ENCODE measurements at regions not wholly inside any gene's neighbourhood (a gene's known extent, or its start where the extent isn't known, plus 50 kb on each side); places are given as distances from the start of the nearest gene placed in this dataset.

DNA sequence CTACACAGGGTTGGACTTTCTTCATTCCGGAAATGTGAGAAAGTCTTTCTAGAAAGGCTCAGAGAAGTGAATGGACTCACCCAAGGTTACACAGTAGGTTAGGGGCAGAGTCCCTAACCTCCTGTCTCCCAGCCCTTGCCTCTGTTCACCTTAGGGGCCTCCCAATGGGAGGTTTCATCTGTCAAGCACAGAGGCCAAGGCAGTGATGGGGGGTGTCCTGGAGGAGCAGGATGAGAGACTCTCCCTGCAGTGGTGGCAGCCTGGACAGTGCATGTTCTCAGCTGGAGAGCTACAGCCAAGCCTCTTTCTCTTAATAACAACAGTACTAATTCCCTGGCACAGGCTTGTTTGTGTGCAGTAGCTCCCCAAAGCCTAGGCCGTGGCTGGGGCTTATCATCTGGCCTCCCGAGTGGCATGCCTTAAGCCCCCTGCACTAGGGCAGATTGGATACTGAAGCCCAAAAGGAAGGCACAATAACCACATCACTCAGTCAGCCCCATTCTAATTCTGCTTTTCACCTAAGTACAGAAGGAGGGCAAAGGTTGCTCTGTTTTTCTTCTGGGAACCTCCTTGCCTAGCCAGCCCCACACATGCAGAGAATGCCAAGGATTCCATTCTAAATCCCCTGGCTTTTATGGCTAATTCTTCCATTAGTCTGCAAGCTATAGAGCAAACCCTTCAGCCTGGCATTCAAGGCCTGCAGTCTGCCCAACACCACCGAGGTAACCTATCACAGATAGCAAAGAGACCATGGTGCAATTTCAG lies 50.2 kb upstream of the XPA start:
- peaks cover 4% of the 10 kb centered on the region for H3K27me3 ChIP-seq (ENCODE audit: control insufficient read depth, insufficient read depth, low read length)
- 34% methylated on average over 3 of the region's 4 CpGs for WGBS (ENCODE audit: insufficient coverage)
- no peaks in the 10 kb centered on the region for H3K4me1 ChIP-seq (ENCODE audit: control insufficient read depth, insufficient read depth, low read length)
- peaks cover under 1% of the 10 kb centered on the region for H3K9me3 ChIP-seq (ENCODE audit: control insufficient read depth, insufficient read depth, low read length)
- no peak for DNase-seq (ENCODE audit: low read depth in 4 of 6, low spot score in 6 of 6)
- H3K4me3 ChIP-seq (ENCODE audit: low read depth, low read length) = no peak overlapping the region
- no peak overlapping the region for H3K27ac ChIP-seq (ENCODE audit: low read depth, low read length)
- no peaks in the 10 kb centered on the region for H3K36me3 ChIP-seq (ENCODE audit: control insufficient read depth, insufficient read depth, low read length)

DNA sequence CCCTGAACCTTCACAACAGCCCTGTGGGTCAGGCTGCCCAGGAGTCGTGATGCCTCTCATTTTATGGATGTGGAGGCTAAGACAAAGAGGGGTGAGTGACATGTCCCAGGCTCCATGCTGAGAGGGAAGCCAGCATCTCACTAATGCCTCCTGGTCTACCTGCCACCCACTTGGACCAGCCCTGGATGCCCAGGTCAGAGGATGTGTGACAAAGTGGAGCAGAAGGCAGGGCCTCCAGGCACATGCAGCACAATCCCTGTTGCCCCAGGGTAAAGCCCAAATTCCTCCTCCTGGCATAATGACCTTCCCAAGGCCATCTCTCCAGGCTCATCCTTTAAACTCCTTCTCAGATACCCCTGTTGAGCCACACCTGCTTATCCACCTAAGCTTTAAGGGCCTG lies 51.4 kb upstream of the XPA start:
- Histone ChIP-seq H3K36me3 (ENCODE audit: control insufficient read depth, insufficient read depth, low read length) (no peaks in the 10 kb centered on the region), H3K4me3 (ENCODE audit: low read depth, low read length) (no peak overlapping the region), H3K27me3 (ENCODE audit: control insufficient read depth, insufficient read depth, low read length) (peaks cover 3% of the 10 kb centered on the region), H3K27ac (ENCODE audit: low read depth, low read length) (no peak overlapping the region), H3K9me3 (ENCODE audit: control insufficient read depth, insufficient read depth, low read length) (no peaks in the 10 kb centered on the region), H3K4me1 (ENCODE audit: control insufficient read depth, insufficient read depth, low read length) (no peaks in the 10 kb centered on the region)
- no CpG with 5 or more reads among the region's 1 CpG for WGBS (ENCODE audit: insufficient coverage)
- DNase-seq (ENCODE audit: low read depth in 4 of 6, low spot score in 6 of 6) = no peak

DNA sequence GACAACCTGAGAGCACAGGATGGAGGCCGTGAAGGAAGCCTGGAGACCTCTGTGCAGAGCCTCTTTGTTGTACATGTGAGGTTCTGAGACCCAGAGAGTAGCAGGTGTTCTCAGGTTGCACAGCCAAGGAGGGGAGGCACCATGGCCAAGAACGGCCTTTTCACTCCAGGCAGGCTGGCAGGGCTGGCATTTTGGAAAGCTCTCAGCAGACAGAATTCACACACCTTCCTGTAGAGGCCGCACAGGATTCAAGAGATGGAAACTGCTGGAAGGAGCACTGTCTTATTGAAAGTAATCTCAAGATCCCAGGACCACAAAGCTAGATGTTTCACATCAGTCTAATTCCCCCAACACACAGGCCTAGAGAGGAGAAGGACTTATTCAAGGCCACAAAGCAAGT lies 52.8 kb upstream of the XPA start:
- WGBS (ENCODE audit: insufficient coverage) = 61% methylated on average over 2 of the region's 3 CpGs
- Histone ChIP-seq H3K4me3 (ENCODE audit: low read depth, low read length) (no peak overlapping the region), H3K27me3 (ENCODE audit: control insufficient read depth, insufficient read depth, low read length) (no peaks in the 10 kb centered on the region), H3K9me3 (ENCODE audit: control insufficient read depth, insufficient read depth, low read length) (no peaks in the 10 kb centered on the region), H3K4me1 (ENCODE audit: control insufficient read depth, insufficient read depth, low read length) (no peaks in the 10 kb centered on the region), H3K36me3 (ENCODE audit: control insufficient read depth, insufficient read depth, low read length) (no peaks in the 10 kb centered on the region), H3K27ac (ENCODE audit: low read depth, low read length) (no peak overlapping the region)
- no peak for DNase-seq (ENCODE audit: low read depth in 4 of 6, low spot score in 6 of 6)

DNA sequence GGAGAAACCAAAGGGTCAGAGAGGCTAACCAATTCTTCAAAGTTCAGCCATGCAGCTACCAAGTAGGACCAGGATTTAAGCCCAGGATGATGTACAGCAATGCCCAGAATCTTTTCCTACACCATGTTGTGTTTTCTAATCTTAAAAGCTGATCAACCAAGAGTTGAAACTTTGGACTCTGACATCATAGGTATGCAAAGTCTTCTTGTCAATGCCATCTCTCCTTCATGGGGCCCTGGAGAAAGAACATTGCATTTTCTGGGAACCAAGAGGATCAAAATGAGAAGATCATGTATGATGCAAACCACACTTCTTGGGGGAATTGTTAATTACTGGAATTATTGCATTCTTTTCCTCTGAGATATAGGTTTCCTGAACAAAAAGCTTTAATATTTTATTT lies 54.4 kb upstream of the XPA start:
- H3K27me3 ChIP-seq (ENCODE audit: control insufficient read depth, insufficient read depth, low read length) = no peaks in the 10 kb centered on the region
- no peak for DNase-seq (ENCODE audit: low read depth in 4 of 6, low spot score in 6 of 6)
- H3K4me3 ChIP-seq (ENCODE audit: low read depth, low read length) = no peak overlapping the region
- no peaks in the 10 kb centered on the region for H3K36me3 ChIP-seq (ENCODE audit: control insufficient read depth, insufficient read depth, low read length)
- H3K27ac ChIP-seq (ENCODE audit: low read depth, low read length) = no peak overlapping the region
- H3K9me3 ChIP-seq (ENCODE audit: control insufficient read depth, insufficient read depth, low read length) = no peaks in the 10 kb centered on the region
- H3K4me1 ChIP-seq (ENCODE audit: control insufficient read depth, insufficient read depth, low read length) = no peaks in the 10 kb centered on the region

DNA sequence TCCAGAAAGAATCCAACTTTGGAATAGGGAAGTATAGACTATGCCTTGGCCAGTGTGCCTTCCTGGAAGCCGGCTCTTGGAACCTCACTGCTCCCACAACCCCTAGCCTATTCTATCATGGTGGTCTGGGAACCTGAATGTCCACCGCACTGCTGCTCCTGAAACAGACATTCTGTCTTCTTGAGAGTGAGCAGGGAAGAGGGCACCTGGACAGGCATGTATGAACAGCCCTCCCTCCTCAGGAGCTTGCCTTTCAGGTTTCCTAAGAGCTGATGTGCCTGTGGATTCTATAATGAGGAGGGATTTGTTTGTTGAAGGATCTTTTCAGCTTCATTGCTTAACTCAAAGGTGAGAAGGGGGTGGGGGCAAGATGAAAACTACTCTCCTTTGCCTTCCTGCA lies 55.1 kb upstream of the XPA start:
- Histone ChIP-seq H3K4me3 (ENCODE audit: low read depth, low read length) (no peak overlapping the region), H3K36me3 (ENCODE audit: control insufficient read depth, insufficient read depth, low read length) (no peaks in the 10 kb centered on the region), H3K27me3 (ENCODE audit: control insufficient read depth, insufficient read depth, low read length) (peaks cover 3% of the 10 kb centered on the region), H3K27ac (ENCODE audit: low read depth, low read length) (no peak overlapping the region), H3K9me3 (ENCODE audit: control insufficient read depth, insufficient read depth, low read length) (no peaks in the 10 kb centered on the region), H3K4me1 (ENCODE audit: control insufficient read depth, insufficient read depth, low read length) (no peaks in the 10 kb centered on the region)
- WGBS (ENCODE audit: insufficient coverage) = no CpG with 5 or more reads among the region's 2 CpGs
- no peak for DNase-seq (ENCODE audit: low read depth in 4 of 6, low spot score in 6 of 6)

DNA sequence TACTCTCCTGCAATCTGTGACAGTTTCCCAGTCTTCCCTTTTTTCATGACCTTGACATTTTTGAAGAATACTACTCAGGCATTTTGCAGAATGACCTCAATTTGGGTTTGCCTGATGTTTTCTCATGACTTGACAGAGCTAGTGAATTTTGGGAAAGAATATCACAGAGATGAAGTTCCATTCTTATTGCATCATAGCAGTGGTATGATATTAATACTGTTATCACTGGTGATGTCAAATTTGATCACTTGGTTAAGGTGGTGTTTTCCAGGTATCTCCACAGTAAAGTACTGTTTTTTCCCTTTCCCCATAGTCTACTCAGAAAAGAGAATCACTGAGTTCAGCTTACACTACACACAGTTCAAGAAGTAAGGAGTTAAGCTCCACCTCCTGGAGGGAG lies 56.2 kb upstream of the XPA start:
- DNase-seq (ENCODE audit: low read depth in 4 of 6, low spot score in 6 of 6) = no peak
- Histone ChIP-seq H3K9me3 (ENCODE audit: control insufficient read depth, insufficient read depth, low read length) (no peaks in the 10 kb centered on the region), H3K4me3 (ENCODE audit: low read depth, low read length) (no peak overlapping the region), H3K27ac (ENCODE audit: low read depth, low read length) (no peak overlapping the region), H3K27me3 (ENCODE audit: control insufficient read depth, insufficient read depth, low read length) (peaks cover 3% of the 10 kb centered on the region), H3K36me3 (ENCODE audit: control insufficient read depth, insufficient read depth, low read length) (no peaks in the 10 kb centered on the region), H3K4me1 (ENCODE audit: control insufficient read depth, insufficient read depth, low read length) (no peaks in the 10 kb centered on the region)

DNA sequence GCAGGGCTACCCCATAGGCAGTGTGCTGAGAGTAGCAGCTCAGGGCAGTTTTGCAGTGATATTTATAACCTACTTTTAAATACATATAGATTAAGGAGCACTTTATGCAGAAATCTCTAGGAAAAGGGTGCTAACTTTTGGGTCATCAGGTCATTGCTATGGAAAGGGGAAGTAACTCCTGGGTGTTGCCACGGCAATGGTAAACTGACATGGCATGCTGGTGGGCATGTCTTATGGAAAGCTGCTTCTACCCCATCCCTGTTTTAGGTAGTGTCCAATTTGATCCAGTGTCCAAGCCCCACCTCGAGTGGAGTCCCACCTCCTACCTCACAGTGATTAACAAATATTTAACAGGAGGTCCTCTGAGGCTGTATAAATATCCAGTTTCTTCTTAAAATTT lies 56.8 kb upstream of the XPA start:
- Histone ChIP-seq H3K4me3 (ENCODE audit: low read depth, low read length) (no peak overlapping the region), H3K27me3 (ENCODE audit: control insufficient read depth, insufficient read depth, low read length) (peaks cover 3% of the 10 kb centered on the region), H3K4me1 (ENCODE audit: control insufficient read depth, insufficient read depth, low read length) (no peaks in the 10 kb centered on the region), H3K27ac (ENCODE audit: low read depth, low read length) (no peak overlapping the region), H3K9me3 (ENCODE audit: control insufficient read depth, insufficient read depth, low read length) (no peaks in the 10 kb centered on the region), H3K36me3 (ENCODE audit: control insufficient read depth, insufficient read depth, low read length) (no peaks in the 10 kb centered on the region)
- DNase-seq (ENCODE audit: low read depth in 4 of 6, low spot score in 6 of 6) = no peak
- no CpG with 5 or more reads among the region's 2 CpGs for WGBS (ENCODE audit: insufficient coverage)

DNA sequence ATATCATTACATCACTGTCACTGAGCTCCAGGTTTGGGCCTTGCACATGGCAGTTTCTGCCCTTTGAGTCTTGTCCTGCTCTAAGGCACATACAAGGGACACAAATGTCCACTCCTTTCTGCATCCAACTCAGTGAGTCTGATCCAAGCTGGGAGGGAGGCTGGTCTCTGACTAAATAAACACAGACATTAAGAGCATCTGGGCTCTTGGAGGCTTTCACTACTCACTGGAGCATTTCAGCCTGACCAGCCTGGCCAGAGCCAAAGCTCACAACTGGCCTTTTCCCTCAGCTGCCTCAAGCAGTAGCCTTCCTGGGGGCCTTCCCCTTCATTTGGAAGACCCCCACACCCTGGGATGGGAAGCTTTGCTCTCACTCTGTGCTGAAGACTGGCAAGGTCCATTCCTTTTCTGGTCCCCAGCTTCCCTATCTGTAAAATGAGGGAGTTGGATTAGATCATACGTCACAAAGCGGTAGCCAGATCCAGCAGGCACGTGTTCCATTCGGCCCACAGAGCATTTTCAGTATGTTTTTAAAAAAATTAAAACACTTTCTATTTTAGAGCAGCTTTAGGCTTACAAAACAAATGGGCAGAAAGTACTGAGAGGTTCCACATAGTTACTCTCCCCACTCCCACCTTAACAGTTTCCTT lies 58.6 kb upstream of the XPA start:
- H3K9me3 ChIP-seq (ENCODE audit: control insufficient read depth, insufficient read depth, low read length) = no peaks in the 10 kb centered on the region
- H3K4me1 ChIP-seq (ENCODE audit: control insufficient read depth, insufficient read depth, low read length) = peaks cover 8% of the 10 kb centered on the region
- DNase-seq (ENCODE audit: low read depth in 4 of 6, low spot score in 6 of 6) = no peak
- no peaks in the 10 kb centered on the region for H3K36me3 ChIP-seq (ENCODE audit: control insufficient read depth, insufficient read depth, low read length)
- no peak overlapping the region for H3K27ac ChIP-seq (ENCODE audit: low read depth, low read length)
- H3K4me3 ChIP-seq (ENCODE audit: low read depth, low read length) = no peak overlapping the region
- WGBS (ENCODE audit: insufficient coverage) = no CpG with 5 or more reads among the region's 4 CpGs
- peaks cover 3% of the 10 kb centered on the region for H3K27me3 ChIP-seq (ENCODE audit: control insufficient read depth, insufficient read depth, low read length)

DNA sequence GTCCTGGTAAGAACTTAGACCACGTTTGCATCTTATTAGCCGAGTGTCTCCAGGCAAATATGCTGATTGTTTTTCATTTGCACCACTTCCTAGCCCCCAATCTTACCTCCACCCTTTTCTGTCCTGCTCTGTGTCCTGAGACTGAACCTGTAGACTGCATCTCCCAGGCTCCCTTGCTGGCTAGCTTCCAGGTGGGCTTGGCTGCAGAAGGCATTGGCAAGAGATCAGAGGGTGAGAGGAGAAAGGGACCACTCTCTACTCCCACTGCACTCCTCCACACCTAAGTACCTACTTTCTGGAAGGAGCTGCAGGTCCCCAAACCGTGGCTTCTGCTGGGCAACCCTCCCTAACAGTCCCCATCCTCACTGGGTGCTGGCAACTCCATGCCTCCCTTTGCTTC lies 59.9 kb upstream of the XPA start:
- 60% methylated on average over 3 of the region's 3 CpGs for WGBS (ENCODE audit: insufficient coverage)
- Histone ChIP-seq H3K27me3 (ENCODE audit: control insufficient read depth, insufficient read depth, low read length) (peaks cover 5% of the 10 kb centered on the region), H3K4me1 (ENCODE audit: control insufficient read depth, insufficient read depth, low read length) (peaks cover 8% of the 10 kb centered on the region), H3K9me3 (ENCODE audit: control insufficient read depth, insufficient read depth, low read length) (no peaks in the 10 kb centered on the region), H3K4me3 (ENCODE audit: low read depth, low read length) (no peak overlapping the region), H3K36me3 (ENCODE audit: control insufficient read depth, insufficient read depth, low read length) (no peaks in the 10 kb centered on the region), H3K27ac (ENCODE audit: low read depth, low read length) (no peak overlapping the region)
- DNase-seq (ENCODE audit: low read depth in 4 of 6, low spot score in 6 of 6) = no peak

DNA sequence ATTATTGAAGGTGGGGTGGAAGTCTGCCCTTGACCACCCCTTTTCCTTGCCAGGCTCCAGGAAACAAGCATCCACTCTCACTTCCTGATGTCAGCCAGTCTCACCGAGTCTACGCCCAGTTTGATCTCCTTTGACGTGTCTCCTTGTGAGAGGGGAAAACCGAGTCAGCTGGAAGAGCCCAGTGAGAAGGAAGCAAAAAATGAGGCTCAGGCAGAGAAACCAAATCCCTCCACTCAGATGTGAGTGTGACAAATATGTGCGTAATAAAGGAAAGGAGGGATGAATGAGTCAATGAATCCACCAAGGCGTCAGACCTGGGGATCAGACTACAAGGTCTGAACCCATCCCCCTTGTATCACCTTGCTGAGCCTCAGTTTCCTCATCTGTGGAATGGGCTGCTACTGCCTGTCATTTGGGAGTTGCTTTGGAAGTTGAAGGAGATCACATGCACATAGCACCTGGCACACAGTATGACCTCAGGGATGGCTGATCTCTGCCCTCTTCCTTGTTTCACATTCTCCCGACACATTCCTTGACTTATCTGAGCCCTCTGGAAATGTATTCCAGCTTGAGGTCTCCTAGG lies 61.3 kb upstream of the XPA start:
- H3K36me3 ChIP-seq (ENCODE audit: control insufficient read depth, insufficient read depth, low read length) = no peaks in the 10 kb centered on the region
- DNase-seq (ENCODE audit: low read depth in 4 of 6, low spot score in 6 of 6) = no peak
- peaks cover 5% of the 10 kb centered on the region for H3K27me3 ChIP-seq (ENCODE audit: control insufficient read depth, insufficient read depth, low read length)
- WGBS (ENCODE audit: insufficient coverage) = 37% methylated on average over 2 of the region's 7 CpGs
- H3K4me3 ChIP-seq (ENCODE audit: low read depth, low read length) = no peak overlapping the region
- peaks cover 8% of the 10 kb centered on the region for H3K4me1 ChIP-seq (ENCODE audit: control insufficient read depth, insufficient read depth, low read length)
- H3K9me3 ChIP-seq (ENCODE audit: control insufficient read depth, insufficient read depth, low read length) = no peaks in the 10 kb centered on the region
- H3K27ac ChIP-seq (ENCODE audit: low read depth, low read length) = no peak overlapping the region
